ENCODE measurements at regions not wholly inside any gene's neighbourhood (a gene's known extent, or its start where the extent isn't known, plus 50 kb on each side); places are given as distances from the start of the nearest gene placed in this dataset.

- DNase-seq (ENCODE audit: low read depth in 2 of 2): no peak
Observed at GRCh38 chr4:36394352-36394903, 113.0 kb downstream of the DTHD1 start.

GRCh38 chr4:36399762-36400353 lies 118.4 kb downstream of the DTHD1 start:
- no peak for DNase-seq (ENCODE audit: low read depth in 2 of 2)

GRCh38 chr4:36402008-36402758 lies 120.8 kb downstream of the DTHD1 start:
- DNase-seq (ENCODE audit: low read depth in 2 of 2): no peak

- no peak for DNase-seq (ENCODE audit: low read depth in 2 of 2)
Observed at GRCh38 chr4:36411338-36411737, 129.9 kb downstream of the DTHD1 start.

GRCh38 chr4:36414248-36414647 lies 132.8 kb downstream of the DTHD1 start:
- DNase-seq (ENCODE audit: low read depth in 2 of 2): no peak

- DNase-seq (ENCODE audit: low read depth in 2 of 2): no peak
Observed at GRCh38 chr4:36417146-36417545, 135.7 kb downstream of the DTHD1 start.

GRCh38 chr4:36420111-36420679 lies 138.8 kb downstream of the DTHD1 start:
- no peak for DNase-seq (ENCODE audit: low read depth in 2 of 2)

- no peak for DNase-seq (ENCODE audit: low read depth in 2 of 2)
Observed at GRCh38 chr4:36422607-36423006, 141.2 kb downstream of the DTHD1 start.

GRCh38 chr4:36426741-36427140 lies 145.3 kb downstream of the DTHD1 start:
- no peak for DNase-seq (ENCODE audit: low read depth in 2 of 2)

GRCh38 chr4:36427696-36428095 lies 146.3 kb downstream of the DTHD1 start:
- no peak for DNase-seq (ENCODE audit: low read depth in 2 of 2)

GRCh38 chr4:36432586-36432985 lies 151.2 kb downstream of the DTHD1 start:
- DNase-seq (ENCODE audit: low read depth in 2 of 2): no peak

- no peak for DNase-seq (ENCODE audit: low read depth in 2 of 2)
Observed at GRCh38 chr4:36439556-36439955, 158.1 kb downstream of the DTHD1 start.

- DNase-seq (ENCODE audit: low read depth in 2 of 2): no peak
Observed at GRCh38 chr4:36445480-36445879, 164.1 kb downstream of the DTHD1 start.

- DNase-seq (ENCODE audit: low read depth in 2 of 2): no peak
Observed at GRCh38 chr4:36446275-36446674, 164.9 kb downstream of the DTHD1 start.

GRCh38 chr4:36461344-36461743 lies 179.9 kb downstream of the DTHD1 start:
- no peak for DNase-seq (ENCODE audit: low read depth in 2 of 2)

- DNase-seq (ENCODE audit: low read depth in 2 of 2): no peak
Observed at GRCh38 chr4:36467670-36468069, 186.3 kb downstream of the DTHD1 start.

GRCh38 chr4:36471903-36472302 lies 190.5 kb downstream of the DTHD1 start:
- no peak for DNase-seq (ENCODE audit: low read depth in 2 of 2)

- no peak for DNase-seq (ENCODE audit: low read depth in 2 of 2)
Observed at GRCh38 chr4:36476135-36476534, 194.7 kb downstream of the DTHD1 start.

GRCh38 chr4:36477861-36478260 lies 196.4 kb downstream of the DTHD1 start:
- no peak for DNase-seq (ENCODE audit: low read depth in 2 of 2)

- no peak for DNase-seq (ENCODE audit: low read depth in 2 of 2)
Observed at GRCh38 chr4:36485885-36486284, 204.5 kb downstream of the DTHD1 start.

GRCh38 chr4:36489798-36490197 lies 208.4 kb downstream of the DTHD1 start:
- DNase-seq (ENCODE audit: low read depth in 2 of 2): no peak

GRCh38 chr4:36492041-36492440 lies 210.6 kb downstream of the DTHD1 start:
- no peak for DNase-seq (ENCODE audit: low read depth in 2 of 2)

GRCh38 chr4:36492590-36492989 lies 211.2 kb downstream of the DTHD1 start:
- DNase-seq (ENCODE audit: low read depth in 2 of 2): no peak

All from dermis microvascular lymphatic vessel endothelial cell (primary cell).